PFSK-1 (cell line): ENCODE measurements at regions not wholly inside any gene's neighbourhood (a gene's known extent, or its start where the extent isn't known, plus 50 kb on each side); places are given as distances from the start of the nearest gene placed in this dataset.

ENCODE experiments used
- POLR2AphosphoS5 ChIP-seq: IDR thresholded peaks from 2 replicates; pipeline ENCODE4 v1.6.1; 2012; ENCODE audit warnings: low read depth, mild to moderate bottlenecking, control low read depth, low read length, moderate library complexity
- SIN3A ChIP-seq: IDR thresholded peaks from 2 replicates; pipeline ENCODE4 v1.6.1; 2012; ENCODE audit warnings: mild to moderate bottlenecking, low read length, moderate library complexity, borderline replicate concordance; ENCODE audit not compliant: insufficient read depth

- TF ChIP-seq POLR2AphosphoS5 (no peak), SIN3A (no peak)
Observed at GRCh38 chrX:39688576-39689375, 409.0 kb downstream of the BCOR start.
